Activated CD4-positive, alpha-beta memory T cell treated with anti-CD3 and anti-CD28 coated beads for 36 hours (primary cell): ENCODE measurements at regions not wholly inside any gene's neighbourhood (a gene's known extent, or its start where the extent isn't known, plus 50 kb on each side); places are given as distances from the start of the nearest gene placed in this dataset.
"Not testable (repeated sequence)": the region's sequence is repeated elsewhere in the genome, so short reads cannot be mapped to it uniquely, and the experiment has no call there.

ENCODE experiments used
- CTCF ChIA-PET: fragments of 350-600 bp; sonication (Branson Sonifier 250); formaldehyde crosslinking; loops from one replicate; lab custom pipeline; 2021; ENCODE audit warnings: antibody characterized with exemption, inconsistent platforms; lab: Charles Lee
- POLR2A ChIA-PET: fragments of 350-600 bp; sonication (Branson Sonifier 250); formaldehyde crosslinking; loops from one replicate; lab custom pipeline; 2021; ENCODE audit warnings: antibody characterized with exemption; lab: Charles Lee
- DNase-seq: peaks from one replicate; pipeline ENCODE4 v3.0.0-alpha.2; 2020
- H3K27ac Mint-ChIP-seq: one replicate; pipeline ENCODE4 v1.8.0; 2021; ENCODE audit warnings: mixed read lengths
- H3K27me3 Mint-ChIP-seq: one replicate; pipeline ENCODE4 v1.8.0; 2021; ENCODE audit warnings: mixed read lengths
- H3K36me3 Mint-ChIP-seq: one replicate; pipeline ENCODE4 v1.8.0; 2021; ENCODE audit warnings: mixed read lengths
- H3K4me1 Mint-ChIP-seq: one replicate; pipeline ENCODE4 v1.8.0; 2021; ENCODE audit warnings: low read depth, mixed read lengths
- H3K4me3 Mint-ChIP-seq: one replicate; pipeline ENCODE4 v1.8.0; 2021; ENCODE audit warnings: mild to moderate bottlenecking, mixed read lengths
- H3K9me3 Mint-ChIP-seq: one replicate; pipeline ENCODE4 v1.8.0; 2021; ENCODE audit warnings: mixed read lengths
- intact Hi-C: fragments of 100-400 bp; cut with micrococcal nuclease; formaldehyde crosslinking; loops from one replicate; pipeline ENCODE4 v1.15.1; 2023

DNA sequence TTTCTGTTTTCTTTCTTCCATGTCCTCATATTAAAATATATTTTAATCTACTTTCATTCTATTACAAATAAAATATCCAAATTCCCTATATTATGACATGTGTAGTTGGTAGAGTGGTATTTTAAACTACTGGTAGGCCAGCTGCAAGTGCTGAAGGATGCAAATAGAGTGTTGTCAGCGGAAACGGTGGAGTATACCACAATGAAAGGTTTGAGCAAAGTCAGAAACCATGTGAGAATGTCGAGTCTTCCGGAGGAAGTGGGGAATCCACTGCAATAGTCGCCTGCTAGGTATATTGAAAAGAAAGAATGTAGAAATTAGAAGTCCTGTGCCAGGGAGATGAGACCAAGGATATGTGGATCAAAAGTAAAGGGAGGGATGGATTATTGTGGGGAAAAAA, 373.9 kb downstream of the DSEL start:
- DNase-seq: no peak
- Mint-ChIP-seq H3K36me3 (no peaks in the 10 kb centered on the region), H3K4me1 (no peaks in the 10 kb centered on the region), H3K27me3 (no peaks in the 10 kb centered on the region), H3K9me3 (no peaks in the 10 kb centered on the region), H3K4me3 (no peak overlapping the region), H3K27ac (no peak overlapping the region)
- ChIA-PET CTCF (no interaction called here), POLR2A (no interaction called here)
- intact Hi-C loops: no loop called here

DNA sequence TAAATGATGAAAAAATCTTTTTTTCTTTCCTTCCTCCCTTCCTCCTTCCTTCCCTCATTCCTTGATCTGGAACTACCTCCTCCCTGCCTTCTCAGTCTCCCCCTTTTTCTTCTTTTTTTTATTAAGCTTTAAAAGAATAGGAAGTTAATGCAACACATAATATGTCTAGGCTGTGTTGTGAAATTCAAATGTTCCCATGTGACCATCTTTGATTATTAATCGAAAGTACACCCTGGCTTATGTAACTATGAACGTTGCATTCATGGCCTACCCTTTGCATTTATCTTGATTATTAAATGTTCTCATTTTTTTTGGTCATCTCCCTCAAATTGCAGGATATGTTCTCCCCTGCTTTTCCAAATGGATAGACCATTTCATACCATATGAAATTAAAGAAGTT, 376.0 kb downstream of the DSEL start:
- no peak overlapping the region for H3K4me3 Mint-ChIP-seq
- no peaks in the 10 kb centered on the region for H3K36me3 Mint-ChIP-seq
- H3K27ac Mint-ChIP-seq: no peak overlapping the region
- intact Hi-C loops: no loop called here
- CTCF ChIA-PET: no interaction called here
- POLR2A ChIA-PET: no interaction called here
- peaks cover 2% of the 10 kb centered on the region for H3K27me3 Mint-ChIP-seq
- no peaks in the 10 kb centered on the region for H3K9me3 Mint-ChIP-seq
- H3K4me1 Mint-ChIP-seq: no peaks in the 10 kb centered on the region
- DNase-seq: no peak

DNA sequence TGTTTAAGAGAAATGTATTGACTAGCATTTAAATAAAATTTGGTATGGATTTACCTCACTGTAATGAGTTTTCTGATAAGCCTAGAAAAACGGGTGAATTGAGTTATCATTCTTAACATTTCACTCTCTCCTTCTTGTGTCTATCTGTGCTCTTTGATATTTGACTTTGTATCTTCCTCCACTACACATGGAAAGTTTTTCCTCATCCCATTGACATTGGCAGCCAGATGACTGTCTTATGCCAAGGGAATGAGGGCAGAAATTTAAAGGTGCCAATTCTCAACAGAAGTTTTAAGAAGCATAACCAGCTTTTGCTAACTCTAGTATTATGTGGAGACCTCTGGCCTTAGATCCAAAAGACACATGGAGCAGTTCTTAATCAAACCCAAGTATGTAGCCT, 376.6 kb downstream of the DSEL start:
- Mint-ChIP-seq H3K27me3 (peaks cover 2% of the 10 kb centered on the region), H3K4me3 (no peak overlapping the region), H3K4me1 (no peaks in the 10 kb centered on the region), H3K9me3 (no peaks in the 10 kb centered on the region), H3K27ac (no peak overlapping the region), H3K36me3 (no peaks in the 10 kb centered on the region)
- POLR2A ChIA-PET: no interaction called here
- DNase-seq: no peak
- intact Hi-C loops: no loop called here
- CTCF ChIA-PET: no interaction called here

DNA sequence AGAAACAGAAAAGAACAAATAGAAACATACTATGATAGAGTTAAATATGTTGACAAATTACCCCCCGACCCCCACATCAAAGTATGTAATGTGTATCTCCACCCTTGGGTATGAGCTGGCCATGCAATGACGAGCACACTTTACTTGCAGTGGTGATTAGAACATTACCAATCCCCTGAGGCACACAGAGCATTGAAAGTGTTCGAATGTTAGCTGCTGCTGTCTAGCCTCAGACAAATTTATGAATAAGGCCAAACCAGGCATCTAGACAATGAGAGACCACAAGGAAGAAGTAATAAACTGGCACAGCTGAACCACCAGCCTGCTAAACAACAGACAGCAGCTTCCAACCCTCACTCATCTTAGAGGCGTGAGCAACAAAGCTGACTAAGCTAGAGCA, 380.5 kb downstream of the DSEL start:
- no peak overlapping the region for H3K4me3 Mint-ChIP-seq
- CTCF ChIA-PET: interaction anchor here (0.5 kb wide), 1 partner anchor 1382 kb away, joined by 3 read pairs; no protein-coding TSS in a partner anchor
- intact Hi-C loops: no loop called here
- peaks cover 2% of the 10 kb centered on the region for H3K27me3 Mint-ChIP-seq
- no peak for DNase-seq
- POLR2A ChIA-PET: no interaction called here
- no peaks in the 10 kb centered on the region for H3K9me3 Mint-ChIP-seq
- no peak overlapping the region for H3K27ac Mint-ChIP-seq
- no peaks in the 10 kb centered on the region for H3K4me1 Mint-ChIP-seq
- H3K36me3 Mint-ChIP-seq: no peaks in the 10 kb centered on the region

DNA sequence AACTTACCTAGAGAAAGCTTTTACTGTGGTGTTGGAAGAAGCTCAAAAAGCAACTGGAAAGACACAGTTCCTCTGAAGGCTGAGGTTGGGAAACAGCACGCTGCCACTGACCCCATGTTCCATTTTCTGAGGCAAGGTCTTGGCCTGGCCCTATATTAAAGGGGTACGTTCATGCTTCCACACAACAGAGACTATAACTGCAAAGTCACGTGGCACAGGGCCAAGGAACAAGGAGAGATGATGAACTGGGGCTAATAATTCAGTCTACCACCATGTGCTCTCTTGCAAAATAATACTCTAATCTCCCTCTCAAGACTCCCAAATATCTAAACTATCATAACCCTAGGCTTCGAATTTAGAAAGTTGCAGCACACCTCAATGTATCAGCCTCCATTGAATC, 381.6 kb downstream of the DSEL start:
- Mint-ChIP-seq H3K4me3 (no peak overlapping the region), H3K36me3 (no peaks in the 10 kb centered on the region), H3K4me1 (no peaks in the 10 kb centered on the region), H3K27me3 (peaks cover 2% of the 10 kb centered on the region), H3K9me3 (no peaks in the 10 kb centered on the region), H3K27ac (no peak overlapping the region)
- CTCF ChIA-PET: no interaction called here
- POLR2A ChIA-PET: no interaction called here
- DNase-seq: no peak
- intact Hi-C loops: no loop called here

DNA sequence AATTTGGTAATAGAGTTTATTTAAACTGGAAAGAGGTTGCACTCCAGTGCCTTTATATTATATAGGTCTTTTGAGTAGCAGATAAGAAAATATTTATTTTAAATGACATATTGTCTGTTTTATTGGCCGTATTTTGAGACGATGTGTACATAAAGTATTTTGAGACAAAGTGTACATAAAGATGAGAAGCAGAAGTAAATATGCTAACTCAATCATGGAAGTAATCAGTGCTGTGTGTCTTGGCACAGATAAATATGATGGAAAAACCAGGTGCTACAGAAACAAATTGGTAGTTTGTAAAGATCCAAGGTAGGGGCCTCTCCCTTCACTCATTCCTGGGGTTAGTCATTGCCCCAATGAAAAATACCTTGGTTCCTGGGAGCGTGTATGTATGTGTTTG, 382.9 kb downstream of the DSEL start:
- Mint-ChIP-seq H3K9me3 (no peaks in the 10 kb centered on the region), H3K27me3 (peaks cover 3% of the 10 kb centered on the region), H3K4me3 (no peak overlapping the region), H3K36me3 (no peaks in the 10 kb centered on the region), H3K27ac (no peak overlapping the region), H3K4me1 (no peaks in the 10 kb centered on the region)
- intact Hi-C loops: no loop called here
- DNase-seq: no peak
- POLR2A ChIA-PET: no interaction called here
- CTCF ChIA-PET: no interaction called here

DNA sequence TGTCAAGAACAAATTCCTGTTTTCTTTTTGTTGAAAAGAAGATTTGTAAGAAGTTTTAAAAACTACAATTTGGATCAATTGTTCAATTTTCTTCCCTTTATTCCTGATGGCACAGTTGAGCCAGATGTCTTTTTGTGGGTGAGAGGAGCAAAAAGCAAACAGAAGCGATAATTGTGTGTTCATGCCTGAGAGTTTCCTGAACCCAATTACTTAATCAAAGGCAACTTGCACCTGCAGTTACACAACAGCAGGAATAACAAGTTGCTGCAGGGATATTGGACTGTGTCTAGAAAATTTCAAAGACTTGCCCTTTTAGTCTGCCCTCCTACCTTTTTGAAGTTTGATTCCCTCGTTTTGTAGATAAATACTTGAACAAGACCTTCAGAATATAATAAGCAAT, 383.6 kb downstream of the DSEL start:
- DNase-seq: no peak
- POLR2A ChIA-PET: no interaction called here
- H3K4me1 Mint-ChIP-seq: no peaks in the 10 kb centered on the region
- H3K27me3 Mint-ChIP-seq: peaks cover 3% of the 10 kb centered on the region
- H3K4me3 Mint-ChIP-seq: no peak overlapping the region
- H3K36me3 Mint-ChIP-seq: no peaks in the 10 kb centered on the region
- H3K27ac Mint-ChIP-seq: no peak overlapping the region
- no peaks in the 10 kb centered on the region for H3K9me3 Mint-ChIP-seq
- intact Hi-C loops: no loop called here
- CTCF ChIA-PET: no interaction called here

DNA sequence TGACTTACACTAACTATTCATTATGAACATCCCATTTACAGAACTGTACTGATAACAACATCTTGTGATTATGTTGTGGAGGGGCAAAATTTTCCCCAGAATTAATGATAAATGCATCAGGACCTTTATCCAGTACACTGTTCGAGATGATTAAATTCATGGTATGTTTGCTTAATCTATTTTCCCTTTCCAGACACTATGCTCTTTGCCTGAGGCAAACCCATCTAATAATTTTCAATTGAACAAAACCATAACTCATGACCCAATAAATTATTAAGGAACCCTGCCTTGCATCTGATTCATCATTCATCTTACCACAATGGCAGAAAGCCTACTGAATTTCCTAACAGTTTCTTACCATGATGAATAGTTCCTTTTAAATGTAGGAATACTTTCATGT, 385.0 kb downstream of the DSEL start:
- ChIA-PET CTCF (no interaction called here), POLR2A (no interaction called here)
- H3K27me3 Mint-ChIP-seq: peaks cover 3% of the 10 kb centered on the region
- H3K4me1 Mint-ChIP-seq: no peaks in the 10 kb centered on the region
- DNase-seq: no peak
- H3K9me3 Mint-ChIP-seq: no peaks in the 10 kb centered on the region
- no peak overlapping the region for H3K27ac Mint-ChIP-seq
- intact Hi-C loops: no loop called here
- H3K4me3 Mint-ChIP-seq: no peak overlapping the region
- H3K36me3 Mint-ChIP-seq: no peaks in the 10 kb centered on the region

DNA sequence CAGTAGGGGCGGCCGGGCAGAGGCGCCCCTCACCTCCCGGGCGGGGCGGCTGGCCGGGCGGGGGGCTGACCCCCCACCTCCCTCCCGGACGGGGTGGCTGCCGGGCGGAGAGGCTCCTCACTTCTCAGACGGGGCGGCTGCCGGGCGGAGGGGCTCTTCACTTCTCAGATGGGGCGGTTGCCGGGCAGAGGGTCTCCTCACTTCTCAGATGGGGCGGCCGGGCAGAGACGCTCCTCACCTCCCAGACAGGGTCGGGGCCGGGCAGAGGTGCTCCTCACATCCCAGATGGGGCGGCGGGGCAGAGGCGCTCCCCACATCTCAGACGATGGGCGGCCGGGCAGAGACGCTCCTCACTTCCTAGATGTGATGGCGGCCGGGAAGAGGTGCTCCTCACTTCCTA, 389.8 kb downstream of the DSEL start:
- intact Hi-C loops, DNase-seq, H3K9me3 Mint-ChIP-seq, H3K4me3 Mint-ChIP-seq, H3K27ac Mint-ChIP-seq, CTCF ChIA-PET, H3K4me1 Mint-ChIP-seq, H3K36me3 Mint-ChIP-seq, H3K27me3 Mint-ChIP-seq, POLR2A ChIA-PET: not testable (repeated sequence)

DNA sequence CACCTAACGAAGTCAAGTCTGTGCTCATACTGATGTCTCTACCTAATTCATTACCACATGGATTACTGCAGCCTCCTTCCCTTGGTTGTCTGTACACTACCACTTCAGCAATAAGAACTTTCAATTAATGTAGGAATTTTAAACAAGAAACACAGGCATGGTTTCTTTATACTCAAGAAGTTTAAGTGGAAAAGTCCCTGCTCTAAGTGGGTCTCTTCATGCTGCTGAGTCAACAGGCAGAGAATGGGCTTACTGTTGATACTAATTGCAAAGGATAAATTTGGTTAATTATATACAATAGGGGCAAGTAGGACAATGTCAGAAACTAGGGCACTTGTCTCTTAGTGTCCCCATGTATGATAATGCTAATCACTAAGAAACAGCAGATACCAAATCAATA, 392.6 kb downstream of the DSEL start:
- POLR2A ChIA-PET: no interaction called here
- CTCF ChIA-PET: no interaction called here
- Mint-ChIP-seq H3K36me3 (no peaks in the 10 kb centered on the region), H3K4me1 (no peaks in the 10 kb centered on the region), H3K27me3 (no peaks in the 10 kb centered on the region), H3K4me3 (no peak overlapping the region), H3K9me3 (no peaks in the 10 kb centered on the region), H3K27ac (no peak overlapping the region)
- no peak for DNase-seq
- intact Hi-C loops: no loop called here

DNA sequence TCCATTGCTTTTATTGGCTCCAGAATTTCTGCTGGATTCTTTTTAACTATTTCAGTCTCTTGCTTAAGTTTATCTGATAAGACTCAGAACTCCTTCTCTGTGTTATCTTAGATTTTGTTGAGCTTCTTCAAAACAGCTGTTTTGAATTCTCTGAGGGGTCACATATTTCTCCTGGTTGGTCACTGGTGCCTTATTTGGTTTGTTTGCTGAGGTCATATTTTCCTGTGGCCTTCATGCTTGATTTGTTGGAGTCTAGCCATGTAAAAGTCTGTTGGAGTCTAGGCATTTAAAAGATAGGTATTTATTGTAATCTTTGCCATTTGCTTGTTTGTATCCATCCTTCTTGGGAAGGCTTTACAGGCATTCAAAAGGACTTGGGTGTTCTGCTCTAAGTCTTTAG, 398.7 kb downstream of the DSEL start:
- intact Hi-C loops: no loop called here
- ChIA-PET POLR2A (no interaction called here), CTCF (no interaction called here)
- no peaks in the 10 kb centered on the region for H3K36me3 Mint-ChIP-seq
- no peaks in the 10 kb centered on the region for H3K27me3 Mint-ChIP-seq
- no peak for DNase-seq
- H3K4me1 Mint-ChIP-seq: no peaks in the 10 kb centered on the region
- no peaks in the 10 kb centered on the region for H3K9me3 Mint-ChIP-seq
- no peak overlapping the region for H3K4me3 Mint-ChIP-seq
- no peak overlapping the region for H3K27ac Mint-ChIP-seq

DNA sequence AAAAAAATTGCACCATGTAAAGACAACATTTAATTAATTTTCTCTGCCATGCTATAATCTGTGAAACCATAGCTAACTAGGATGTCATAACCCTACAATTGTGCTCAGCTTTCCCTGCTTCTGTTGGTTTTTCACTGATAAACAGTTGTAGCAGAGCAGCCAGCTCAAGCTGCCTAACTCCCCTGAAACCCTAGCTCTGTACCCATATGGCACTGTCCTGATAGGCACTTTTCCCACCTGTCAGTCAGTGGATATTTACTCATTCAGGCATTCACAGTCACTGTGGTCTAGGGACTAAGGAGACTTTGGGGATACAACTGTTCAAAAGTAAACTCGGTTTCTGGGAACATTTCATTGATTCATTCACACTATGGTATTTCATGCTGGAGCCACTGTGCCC, 407.0 kb downstream of the DSEL start:
- Mint-ChIP-seq H3K4me3 (no peak overlapping the region), H3K27ac (no peak overlapping the region), H3K4me1 (no peaks in the 10 kb centered on the region), H3K9me3 (no peaks in the 10 kb centered on the region), H3K36me3 (no peaks in the 10 kb centered on the region), H3K27me3 (no peaks in the 10 kb centered on the region)
- DNase-seq: no peak
- POLR2A ChIA-PET: interaction anchor here (0.6 kb wide), 1 partner anchor 73 kb away, joined by 3 read pairs; no protein-coding TSS in a partner anchor
- intact Hi-C loops: no loop called here
- CTCF ChIA-PET: interaction anchor here (1.6 kb wide), 1 partner anchor 90 kb away, joined by 3 read pairs; no protein-coding TSS in a partner anchor

DNA sequence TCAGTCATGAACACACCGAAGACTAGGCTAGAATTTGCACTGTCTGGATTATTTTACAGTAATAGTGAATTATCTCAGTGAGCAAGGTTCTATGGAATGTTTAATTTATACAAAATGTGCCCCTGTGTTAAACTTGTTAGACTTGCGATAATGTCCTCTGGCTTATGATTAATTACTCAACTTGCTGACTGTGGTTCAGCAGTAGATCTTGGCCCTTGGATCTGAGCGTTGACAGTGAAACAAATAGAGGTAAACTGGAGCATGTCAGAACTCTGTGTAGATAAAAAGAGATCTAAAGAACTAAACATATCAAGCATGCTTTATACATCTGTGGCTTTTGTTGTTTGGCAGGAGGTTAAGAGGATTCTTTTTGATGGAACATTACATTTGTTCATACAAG, 407.6 kb downstream of the DSEL start:
- Mint-ChIP-seq H3K36me3 (no peaks in the 10 kb centered on the region), H3K27ac (no peak overlapping the region), H3K27me3 (no peaks in the 10 kb centered on the region), H3K9me3 (no peaks in the 10 kb centered on the region), H3K4me3 (no peak overlapping the region), H3K4me1 (no peaks in the 10 kb centered on the region)
- DNase-seq: no peak
- CTCF ChIA-PET: interaction anchor here (1.5 to 1.6 kb wide), 2 partner anchors 90 to 92 kb away, joined by 3 to 5 read pairs; no protein-coding TSS in a partner anchor
- POLR2A ChIA-PET: no interaction called here
- intact Hi-C loops: no loop called here
